ENCODE measurements at regions not wholly inside any gene's neighbourhood (a gene's known extent, or its start where the extent isn't known, plus 50 kb on each side); places are given as distances from the start of the nearest gene placed in this dataset.

- no peak for DNase-seq (ENCODE audit: low read depth in 3 of 3)
Observed at GRCh38 chr16:73831220-73831619, 465.4 kb upstream of the PSMD7 start.

DNA sequence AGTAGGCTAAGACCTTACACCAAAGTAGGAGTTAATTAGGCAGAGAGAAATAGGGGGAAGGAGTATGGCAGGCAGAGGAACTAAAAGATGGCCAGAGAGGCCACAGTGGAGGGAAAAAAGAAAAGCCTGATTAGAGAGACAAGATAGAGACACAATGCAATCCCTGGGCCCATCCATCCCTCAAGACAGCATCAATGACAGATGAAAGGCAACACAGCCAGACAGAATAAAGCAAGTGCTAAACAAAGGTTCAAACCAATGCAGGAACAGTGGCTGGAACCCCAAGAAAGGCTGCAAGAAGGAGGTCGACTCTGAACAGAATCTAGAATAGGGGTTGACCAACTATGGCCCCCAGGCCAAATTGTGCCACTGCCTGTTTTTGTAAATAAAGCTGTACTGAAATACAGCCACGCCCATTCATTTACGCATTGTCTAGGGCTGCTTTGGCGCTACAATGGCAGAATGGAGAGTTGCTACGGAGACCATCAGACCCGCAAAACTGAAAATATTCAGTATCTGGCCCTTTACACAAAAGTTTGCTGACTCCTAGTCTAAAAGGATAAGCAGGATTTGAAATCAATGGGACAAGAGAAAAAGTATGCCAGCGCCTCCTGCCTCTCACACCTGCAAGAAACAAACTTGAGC lies 473.3 kb upstream of the PSMD7 start:
- no peak for DNase-seq (ENCODE audit: low read depth in 3 of 3)

- no peak for DNase-seq (ENCODE audit: low read depth in 3 of 3)
Observed at GRCh38 chr16:73817526-73818324, 478.9 kb upstream of the PSMD7 start.

DNA sequence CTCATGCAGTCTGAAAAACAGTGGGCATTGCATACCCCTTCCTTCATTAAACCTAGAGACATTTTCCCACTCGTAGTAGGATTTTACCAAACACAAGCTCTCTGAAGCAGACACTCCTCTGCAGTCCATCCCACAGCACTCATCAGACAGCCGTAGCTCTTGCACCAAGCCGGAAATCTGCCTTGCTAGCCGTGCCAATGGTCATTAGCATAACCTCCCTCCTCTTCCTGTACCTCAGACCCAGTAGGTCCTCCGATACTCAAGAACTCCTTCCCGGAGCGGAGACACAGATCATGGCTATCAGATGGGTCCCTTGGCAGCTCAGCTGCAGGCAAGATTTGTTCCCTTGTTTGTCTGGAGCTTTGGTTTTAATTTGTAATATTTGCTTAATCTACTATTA lies 483.1 kb upstream of the PSMD7 start:
- no peak for DNase-seq (ENCODE audit: low read depth in 3 of 3)

- DNase-seq (ENCODE audit: low read depth in 3 of 3) = no peak
Observed at GRCh38 chr16:73804456-73804855, 492.2 kb upstream of the PSMD7 start.

DNA sequence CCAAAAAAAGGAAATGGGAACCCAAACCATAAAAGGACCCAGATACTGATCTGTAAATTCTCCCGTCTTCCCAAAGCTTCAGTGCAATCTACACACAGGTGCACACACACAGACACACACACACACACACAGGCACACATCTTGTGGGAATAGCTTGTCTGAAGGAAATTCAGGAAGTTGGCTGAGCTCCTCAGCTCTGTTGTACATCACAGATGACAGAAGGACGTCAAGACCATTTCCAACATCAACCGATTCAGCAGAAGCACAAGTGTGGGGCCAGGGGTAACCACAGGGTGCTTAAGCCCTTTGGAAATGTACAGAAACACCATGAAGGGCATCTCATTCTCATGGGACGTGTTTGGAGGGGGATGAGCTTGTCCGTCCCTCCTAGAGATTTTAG lies 498.1 kb upstream of the PSMD7 start:
- DNase-seq (ENCODE audit: low read depth in 3 of 3) = no peak

DNA sequence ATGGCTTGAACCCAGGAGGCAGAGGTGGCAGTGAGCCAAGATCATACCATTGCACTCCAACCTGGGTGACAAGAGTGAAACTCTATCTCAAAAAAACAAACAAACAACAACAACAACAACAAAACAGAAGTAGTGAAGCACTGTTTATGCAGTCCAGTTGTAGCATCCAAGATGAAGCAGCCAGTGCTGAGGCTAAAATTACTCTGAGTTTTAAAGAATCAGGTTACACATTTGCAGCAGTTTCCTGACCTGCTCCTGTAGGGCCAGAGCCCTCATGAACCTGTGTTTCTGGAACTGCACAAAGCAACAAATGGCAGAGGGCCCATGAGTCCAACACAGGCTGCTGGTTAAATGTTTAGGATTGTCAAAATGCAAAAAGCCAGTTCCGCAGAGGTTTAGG lies 499.5 kb upstream of the PSMD7 start:
- no peak for DNase-seq (ENCODE audit: low read depth in 3 of 3)

DNA sequence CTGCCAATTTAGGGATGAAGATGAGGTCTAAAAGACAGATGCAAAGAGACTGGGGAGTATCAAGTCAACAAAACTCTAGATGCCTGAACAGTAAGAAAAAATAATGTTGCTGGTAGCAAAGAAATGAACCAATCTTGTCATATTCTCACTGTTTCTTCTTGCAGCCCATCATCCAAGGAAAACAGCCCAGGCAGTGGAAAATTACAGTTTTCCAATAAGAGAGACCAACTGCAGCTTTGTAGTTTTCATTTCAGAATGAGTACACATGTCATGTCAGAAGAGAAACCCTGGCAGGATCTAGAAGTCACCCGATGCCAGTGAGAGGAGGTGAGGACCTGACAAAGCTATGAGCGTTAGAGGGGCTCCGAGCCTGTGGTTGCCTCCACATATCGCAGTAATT lies 500.4 kb upstream of the PSMD7 start:
- no peak for DNase-seq (ENCODE audit: low read depth in 3 of 3)

- DNase-seq (ENCODE audit: low read depth in 3 of 3) = no peak
Observed at GRCh38 chr16:73794994-73795393, 501.6 kb upstream of the PSMD7 start.

DNA sequence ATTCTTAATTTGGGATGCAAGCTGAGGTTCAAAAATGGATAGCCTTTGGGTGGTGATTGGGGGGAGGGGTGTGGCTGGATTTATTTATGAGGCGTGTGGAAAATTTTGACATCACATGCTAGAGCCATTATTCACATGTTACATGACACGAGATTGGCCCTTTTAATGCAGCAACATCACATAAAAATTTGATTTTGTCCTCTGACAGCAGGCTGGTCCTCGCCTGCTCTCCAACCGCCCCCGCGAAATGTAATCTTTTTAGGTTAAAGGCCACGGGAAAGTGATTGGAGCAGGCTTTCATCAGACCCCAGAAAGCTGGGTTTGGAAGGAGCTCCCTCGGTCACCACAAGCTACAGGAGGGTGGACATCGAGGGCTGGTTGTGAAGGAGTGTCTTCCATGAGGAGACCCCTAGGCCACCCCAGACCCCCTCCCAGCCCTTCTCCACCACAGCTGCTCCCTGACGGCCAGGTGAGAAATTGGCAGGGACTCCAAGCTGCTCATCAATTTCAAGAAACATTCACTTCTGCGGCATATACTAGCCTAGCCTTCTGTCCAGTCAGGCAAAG lies 502.7 kb upstream of the PSMD7 start:
- DNase-seq (ENCODE audit: low read depth in 3 of 3) = no peak

DNA sequence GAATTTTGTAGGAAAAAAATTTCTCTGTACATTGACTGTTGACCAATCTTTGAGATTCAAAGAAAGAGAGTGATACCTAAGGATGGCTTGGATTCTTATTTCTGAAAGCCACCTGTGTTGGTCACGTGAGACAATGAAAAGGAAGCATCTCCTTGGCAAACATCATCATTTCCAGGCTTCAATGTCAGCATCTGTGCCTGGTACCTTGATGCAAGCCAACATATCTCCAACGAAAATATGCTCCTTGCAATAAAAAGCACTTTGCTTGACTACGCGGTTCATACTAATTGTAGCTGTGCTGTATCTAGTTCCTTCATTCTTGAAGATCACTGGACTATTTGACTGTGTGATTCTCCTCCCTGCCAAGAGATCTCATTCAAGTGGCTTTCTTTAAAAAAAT lies 503.4 kb upstream of the PSMD7 start:
- no peak for DNase-seq (ENCODE audit: low read depth in 3 of 3)

- DNase-seq (ENCODE audit: low read depth in 3 of 3) = no peak
Observed at GRCh38 chr16:73792199-73793020, 504.2 kb upstream of the PSMD7 start.

- DNase-seq (ENCODE audit: low read depth in 3 of 3) = no peak
Observed at GRCh38 chr16:73781297-73781696, 515.3 kb upstream of the PSMD7 start.

DNA sequence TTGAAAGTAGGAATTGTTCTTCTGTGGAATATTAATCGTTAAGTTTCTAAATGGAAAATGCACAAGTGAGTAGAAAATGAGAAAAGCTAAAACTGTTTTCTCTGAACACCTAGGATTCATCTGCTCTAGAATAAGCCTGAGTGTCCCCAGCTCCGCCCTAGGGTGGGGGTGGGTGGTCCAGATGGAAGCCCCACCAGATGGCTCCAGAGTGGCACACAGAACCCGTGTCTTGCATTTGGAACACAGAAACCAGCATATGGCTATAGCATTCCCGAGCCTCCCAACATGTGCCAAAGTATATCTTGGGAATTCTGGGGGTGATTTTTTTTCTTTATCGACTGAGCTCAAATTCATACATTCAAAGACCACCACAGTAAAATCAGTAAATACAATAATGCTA lies 517.7 kb upstream of the PSMD7 start:
- DNase-seq (ENCODE audit: low read depth in 3 of 3) = no peak

DNA sequence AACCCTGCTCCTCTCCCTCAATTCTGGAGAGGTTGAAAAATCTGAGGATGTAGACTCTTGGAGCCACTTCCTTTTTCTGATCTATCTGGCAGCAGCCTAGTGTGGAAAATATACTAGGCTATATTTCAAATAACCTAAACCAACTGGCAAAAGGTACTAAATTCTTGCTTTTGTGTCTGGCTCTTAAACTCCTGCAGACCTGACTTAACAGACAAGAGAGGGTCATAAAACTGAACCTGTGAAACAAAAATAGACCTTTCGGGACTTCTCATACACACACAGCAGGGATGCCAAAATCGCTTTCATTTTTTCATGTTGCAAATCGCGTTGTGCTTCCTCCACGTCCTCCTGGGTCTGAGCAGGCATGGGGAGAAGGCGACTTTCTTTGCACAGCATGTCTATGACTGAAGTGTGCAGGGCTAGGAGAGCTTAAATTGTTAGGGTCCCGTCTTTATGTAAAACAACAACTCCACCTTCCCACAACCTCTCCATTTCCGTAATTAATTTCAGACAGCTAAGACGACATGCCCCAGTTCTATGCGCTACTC lies 520.7 kb upstream of the PSMD7 start:
- DNase-seq (ENCODE audit: low read depth in 3 of 3) = no peak

DNA sequence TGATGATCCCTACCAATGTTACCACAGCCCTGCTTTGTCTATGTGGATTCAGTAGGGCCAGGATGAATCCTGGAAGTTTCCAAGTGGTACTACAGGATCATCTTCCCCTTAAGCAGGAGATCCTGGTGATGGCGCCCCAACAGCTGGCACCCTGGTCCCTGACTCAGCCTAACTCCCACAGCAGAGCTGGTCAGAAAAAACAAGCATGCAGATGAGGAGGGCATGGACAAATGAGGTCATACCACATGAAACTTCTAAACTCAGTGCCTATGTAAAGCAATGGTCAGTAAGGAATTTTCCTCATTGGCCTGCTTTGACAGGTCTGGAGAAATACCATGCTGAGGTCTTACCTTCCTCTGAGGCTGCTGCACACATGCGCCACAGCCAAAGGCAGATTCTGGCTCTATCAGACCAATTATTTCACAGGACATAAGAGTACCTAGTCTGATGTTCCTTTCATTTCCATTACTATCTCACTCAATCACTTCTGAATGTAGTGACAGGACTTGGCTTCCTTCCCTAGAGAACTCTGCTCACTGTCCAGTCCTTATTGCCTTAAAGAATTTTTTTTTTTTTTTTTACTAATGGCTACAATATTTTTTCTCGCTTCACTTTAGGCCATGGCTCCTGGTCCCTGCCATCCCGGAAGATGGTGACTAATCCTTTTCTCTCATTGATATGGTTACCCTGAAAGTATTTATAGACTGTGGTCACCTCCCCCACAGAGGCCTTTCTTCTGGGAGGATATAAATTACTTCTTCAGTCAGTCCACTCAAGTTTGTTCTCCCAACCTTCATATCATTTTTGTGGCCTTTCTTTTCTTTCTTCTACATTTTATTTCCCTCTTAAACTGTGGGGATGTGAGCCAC lies 525.2 kb upstream of the PSMD7 start:
- no peak for DNase-seq (ENCODE audit: low read depth in 3 of 3)

DNA sequence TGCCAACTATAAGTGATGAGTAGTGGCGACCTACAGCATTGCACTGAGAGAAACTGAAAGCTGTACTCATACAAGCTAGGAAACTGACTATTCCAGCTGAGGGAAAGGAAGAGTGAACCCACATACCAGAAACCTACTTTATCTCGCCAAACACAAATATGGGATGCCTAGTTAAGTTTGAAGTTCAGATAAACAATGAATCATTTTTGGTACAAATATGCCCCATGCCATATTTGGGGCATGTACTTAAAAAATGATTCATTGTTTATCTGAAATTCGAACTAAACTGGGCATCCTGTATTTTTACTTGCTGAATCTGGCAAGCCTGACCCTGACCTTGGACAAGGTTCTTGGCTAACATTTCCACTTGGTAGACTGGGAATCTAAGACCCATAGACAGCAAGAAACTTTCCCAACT lies 527.8 kb upstream of the PSMD7 start:
- DNase-seq (ENCODE audit: low read depth in 3 of 3) = no peak

DNA sequence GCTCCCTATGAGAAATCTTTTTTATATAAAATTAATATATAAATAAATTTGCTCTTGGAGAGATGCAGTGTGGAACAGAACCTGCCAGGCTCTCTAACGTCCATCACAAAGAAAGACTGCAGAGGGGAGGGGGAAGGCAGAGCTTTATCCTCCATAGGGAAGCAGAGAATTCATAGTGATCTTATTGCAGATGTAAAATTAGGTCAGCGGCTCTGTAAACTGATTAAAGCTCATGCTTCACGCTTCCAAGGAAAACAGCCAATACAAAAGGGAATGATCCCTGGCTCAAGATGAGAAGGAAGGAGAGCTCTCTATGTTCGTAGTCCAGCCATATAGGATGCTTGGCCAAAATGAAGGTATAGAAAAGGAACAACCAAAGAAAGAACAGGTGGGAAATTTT lies 532.3 kb upstream of the PSMD7 start:
- DNase-seq (ENCODE audit: low read depth in 3 of 3) = no peak

- DNase-seq (ENCODE audit: low read depth in 3 of 3) = no peak
Observed at GRCh38 chr16:73756289-73757178, 540.1 kb upstream of the PSMD7 start.

DNA sequence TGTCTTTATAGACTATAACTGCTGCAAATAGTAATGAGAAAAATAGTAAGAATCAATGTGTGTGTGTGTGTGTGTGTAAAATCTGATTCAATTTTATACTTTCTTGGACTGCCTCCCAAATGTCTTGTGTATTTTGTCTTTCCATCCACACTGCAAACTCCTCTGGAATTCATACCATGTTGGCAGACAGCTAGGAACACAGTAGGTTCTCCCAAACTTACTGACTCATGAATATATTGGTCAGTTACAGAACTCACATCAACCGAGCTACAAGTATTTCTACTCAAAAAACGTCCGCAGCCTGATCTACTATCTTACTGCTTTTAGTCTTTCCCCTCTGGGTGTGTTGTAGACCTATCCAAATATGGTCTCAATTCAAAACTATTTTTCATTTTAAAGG lies 542.7 kb upstream of the PSMD7 start:
- no peak for DNase-seq (ENCODE audit: low read depth in 3 of 3)
